ENCODE measurements at regions not wholly inside any gene's neighbourhood (a gene's known extent, or its start where the extent isn't known, plus 50 kb on each side); places are given as distances from the start of the nearest gene placed in this dataset.

- ChIA-PET CTCF (no interaction called here), POLR2A (no interaction called here)
- no peak for DNase-seq (ENCODE audit: extremely low spot score)
- TF ChIP-seq TARDBP (IDR thresholded peaks at IDR 0.05) = no peak
- no peak for TF ChIP-seq LEF1 (IDR thresholded peaks at IDR 0.05; ENCODE audit: borderline replicate concordance)
- no peak for TF ChIP-seq L3MBTL2 (conservative IDR thresholded peaks at IDR 0.05)
- TF ChIP-seq FOXA1 (IDR thresholded peaks at IDR 0.05) = no peak
- TF ChIP-seq HDGF (IDR thresholded peaks at IDR 0.05; ENCODE audit: borderline replicate concordance) = no peak
- no peak for TF ChIP-seq FOXK2 (IDR thresholded peaks at IDR 0.05)
- TF ChIP-seq SUZ12 (IDR thresholded peaks at IDR 0.05) = no peak
- no peak for TF ChIP-seq FOXM1 (IDR thresholded peaks at IDR 0.05; ENCODE audit: borderline replicate concordance)
- no peak for TF ChIP-seq CTBP1 (IDR thresholded peaks at IDR 0.05; ENCODE audit: borderline replicate concordance)
- TF ChIP-seq SP1 (IDR thresholded peaks at IDR 0.05) = no peak
- no peak for TF ChIP-seq ELF4 (IDR thresholded peaks at IDR 0.05)
- TF ChIP-seq ARNT (IDR thresholded peaks at IDR 0.05) = no peak
- no peak for TF ChIP-seq PKNOX1 (IDR thresholded peaks at IDR 0.05)
- no peak for TF ChIP-seq NFRKB (IDR thresholded peaks at IDR 0.05)
- no peak for TF ChIP-seq BHLHE40 (IDR thresholded peaks at IDR 0.05; ENCODE audit: borderline replicate concordance)
- no peak for TF ChIP-seq ZNF384 (IDR thresholded peaks at IDR 0.05)
Observed at GRCh38 chr3:111301238-111301798, 229.7 kb downstream of the NECTIN3 start.

GRCh38 chr3:111302063-111302462 is 230.4 kb downstream of the NECTIN3 start:
- POLR2A ChIA-PET = no interaction called here
- DNase-seq (ENCODE audit: extremely low spot score) = no peak
- CTCF ChIA-PET = no interaction called here
- TF ChIP-seq SP1 (IDR thresholded peaks at IDR 0.05) (no peak), HDGF (IDR thresholded peaks at IDR 0.05; ENCODE audit: borderline replicate concordance) (no peak), TARDBP (IDR thresholded peaks at IDR 0.05) (no peak), ZNF384 (IDR thresholded peaks at IDR 0.05) (no peak), FOXM1 (IDR thresholded peaks at IDR 0.05; ENCODE audit: borderline replicate concordance) (no peak), NFRKB (IDR thresholded peaks at IDR 0.05) (no peak), BHLHE40 (IDR thresholded peaks at IDR 0.05; ENCODE audit: borderline replicate concordance) (no peak), LEF1 (IDR thresholded peaks at IDR 0.05; ENCODE audit: borderline replicate concordance) (no peak), FOXK2 (IDR thresholded peaks at IDR 0.05) (no peak), PKNOX1 (IDR thresholded peaks at IDR 0.05) (no peak), ELF4 (IDR thresholded peaks at IDR 0.05) (no peak)

GRCh38 chr3:111303760-111304159 is 232.1 kb downstream of the NECTIN3 start:
- TF ChIP-seq ARNT (IDR thresholded peaks at IDR 0.05) = no peak
- no peak for TF ChIP-seq PKNOX1 (IDR thresholded peaks at IDR 0.05)
- no peak for TF ChIP-seq HDGF (IDR thresholded peaks at IDR 0.05; ENCODE audit: borderline replicate concordance)
- no peak for TF ChIP-seq LEF1 (IDR thresholded peaks at IDR 0.05; ENCODE audit: borderline replicate concordance)
- no peak for TF ChIP-seq FOXK2 (IDR thresholded peaks at IDR 0.05)
- no peak for TF ChIP-seq BHLHE40 (IDR thresholded peaks at IDR 0.05; ENCODE audit: borderline replicate concordance)
- TF ChIP-seq FOXA1 (IDR thresholded peaks at IDR 0.05) = no peak
- ChIA-PET POLR2A (no interaction called here), CTCF (no interaction called here)
- no peak for DNase-seq (ENCODE audit: extremely low spot score)

- POLR2A ChIA-PET = no interaction called here
- CTCF ChIA-PET = interaction anchor here (0.6 kb wide), 1 partner anchor 419 kb away, joined by 3 read pairs; no protein-coding TSS in a partner anchor
Observed at GRCh38 chr3:111307676-111308075, 234.3 kb upstream of the CD96 start.

GRCh38 chr3:111311126-111311525 is 230.9 kb upstream of the CD96 start:
- TF ChIP-seq PKNOX1 (IDR thresholded peaks at IDR 0.05) (no peak), L3MBTL2 (conservative IDR thresholded peaks at IDR 0.05) (no peak)
- no peak for DNase-seq (ENCODE audit: extremely low spot score)
- CTCF ChIA-PET = no interaction called here
- POLR2A ChIA-PET = no interaction called here

More at GRCh38 chr3:111307676-111308075, 234.3 kb upstream of the CD96 start:
- DNase-seq (ENCODE audit: extremely low spot score) = no peak
- no peak for TF ChIP-seq ELF4 (IDR thresholded peaks at IDR 0.05)
- no peak for TF ChIP-seq ARNT (IDR thresholded peaks at IDR 0.05)
- TF ChIP-seq NFRKB (IDR thresholded peaks at IDR 0.05) = no peak
- TF ChIP-seq SP1 (IDR thresholded peaks at IDR 0.05) = no peak

GRCh38 chr3:111311709-111312235 is 230.2 kb upstream of the CD96 start:
- CTCF ChIA-PET = no interaction called here
- POLR2A ChIA-PET = no interaction called here
- no peak for DNase-seq (ENCODE audit: extremely low spot score)

More at GRCh38 chr3:111311709-111312235, 230.2 kb upstream of the CD96 start:
- TF ChIP-seq PKNOX1 (IDR thresholded peaks at IDR 0.05) = no peak
- TF ChIP-seq HDGF (IDR thresholded peaks at IDR 0.05; ENCODE audit: borderline replicate concordance) = no peak
- TF ChIP-seq BHLHE40 (IDR thresholded peaks at IDR 0.05; ENCODE audit: borderline replicate concordance) = no peak
- no peak for TF ChIP-seq FOXK2 (IDR thresholded peaks at IDR 0.05)
- no peak for TF ChIP-seq CTBP1 (IDR thresholded peaks at IDR 0.05; ENCODE audit: borderline replicate concordance)
- TF ChIP-seq SUZ12 (IDR thresholded peaks at IDR 0.05) = no peak
- TF ChIP-seq FOXM1 (IDR thresholded peaks at IDR 0.05; ENCODE audit: borderline replicate concordance) = no peak
- no peak for TF ChIP-seq NFRKB (IDR thresholded peaks at IDR 0.05)
- no peak for TF ChIP-seq SP1 (IDR thresholded peaks at IDR 0.05)
- TF ChIP-seq ZNF384 (IDR thresholded peaks at IDR 0.05) = no peak
- TF ChIP-seq ELF4 (IDR thresholded peaks at IDR 0.05) = no peak
- TF ChIP-seq FOXA1 (IDR thresholded peaks at IDR 0.05) = no peak
- no peak for TF ChIP-seq TARDBP (IDR thresholded peaks at IDR 0.05)
- TF ChIP-seq L3MBTL2 (conservative IDR thresholded peaks at IDR 0.05) = no peak

Data from HEK293T (cell line).